GM23338 (cell line): ENCODE measurements at regions not wholly inside any gene's neighbourhood (a gene's known extent, or its start where the extent isn't known, plus 50 kb on each side); places are given as distances from the start of the nearest gene placed in this dataset.

Experiments
- CTCF ChIP-seq, 2 experiments: fragments of 200-600 bp in 1 of 2; sonication (generic) in 1 of 2; conservative IDR thresholded peaks; 2 replicates each; pipeline versions ENCODE4 v1.5.1 to v1.6.1; 2016 to 2017; ENCODE audit warnings: antibody characterized with exemption in 2 of 2, low read depth in 2 of 2, mild to moderate bottlenecking in 2 of 2, moderate library complexity in 1 of 2
- JUNB ChIP-seq: IDR thresholded peaks from one replicate; pipeline ENCODE4 v1.6.1; 2016; ENCODE audit warnings: antibody characterized with exemption; ENCODE audit not compliant: unreplicated experiment
- POLR2AphosphoS5 ChIP-seq: IDR thresholded peaks from 2 replicates; pipeline ENCODE4 v1.6.1; 2016; ENCODE audit warnings: antibody characterized with exemption, low read depth
- STAT1 ChIP-seq: IDR thresholded peaks from one replicate; pipeline ENCODE4 v1.6.1; 2016; ENCODE audit warnings: antibody characterized with exemption; ENCODE audit not compliant: unreplicated experiment
- ZNF114 ChIP-seq: fragments of 250-450 bp; sonication (Bioruptor Pico); IDR thresholded peaks from 2 replicates; pipeline ENCODE4 v1.5.0; 2020; ENCODE audit warnings: mild to moderate bottlenecking, moderate library complexity
- TF ChIP-seq, protein P1 (sequence below): IDR thresholded peaks from one replicate; pipeline ENCODE4 v1.6.1; 2018; ENCODE audit warnings: antibody characterized with exemption; ENCODE audit not compliant: unreplicated experiment

GRCh38 chr2:121033461-121033996, 251.5 kb downstream of the TFCP2L1 start:
- TF ChIP-seq CTCF (conservative IDR thresholded peaks at IDR 0.05; ENCODE audit: low read depth in 2 of 2) (no peak), ZNF114 (CRISPR knock-in tag) (no peak), POLR2AphosphoS5 (no peak), STAT1 (no peak), JUNB (no peak)
- TF ChIP-seq, protein P1, sequence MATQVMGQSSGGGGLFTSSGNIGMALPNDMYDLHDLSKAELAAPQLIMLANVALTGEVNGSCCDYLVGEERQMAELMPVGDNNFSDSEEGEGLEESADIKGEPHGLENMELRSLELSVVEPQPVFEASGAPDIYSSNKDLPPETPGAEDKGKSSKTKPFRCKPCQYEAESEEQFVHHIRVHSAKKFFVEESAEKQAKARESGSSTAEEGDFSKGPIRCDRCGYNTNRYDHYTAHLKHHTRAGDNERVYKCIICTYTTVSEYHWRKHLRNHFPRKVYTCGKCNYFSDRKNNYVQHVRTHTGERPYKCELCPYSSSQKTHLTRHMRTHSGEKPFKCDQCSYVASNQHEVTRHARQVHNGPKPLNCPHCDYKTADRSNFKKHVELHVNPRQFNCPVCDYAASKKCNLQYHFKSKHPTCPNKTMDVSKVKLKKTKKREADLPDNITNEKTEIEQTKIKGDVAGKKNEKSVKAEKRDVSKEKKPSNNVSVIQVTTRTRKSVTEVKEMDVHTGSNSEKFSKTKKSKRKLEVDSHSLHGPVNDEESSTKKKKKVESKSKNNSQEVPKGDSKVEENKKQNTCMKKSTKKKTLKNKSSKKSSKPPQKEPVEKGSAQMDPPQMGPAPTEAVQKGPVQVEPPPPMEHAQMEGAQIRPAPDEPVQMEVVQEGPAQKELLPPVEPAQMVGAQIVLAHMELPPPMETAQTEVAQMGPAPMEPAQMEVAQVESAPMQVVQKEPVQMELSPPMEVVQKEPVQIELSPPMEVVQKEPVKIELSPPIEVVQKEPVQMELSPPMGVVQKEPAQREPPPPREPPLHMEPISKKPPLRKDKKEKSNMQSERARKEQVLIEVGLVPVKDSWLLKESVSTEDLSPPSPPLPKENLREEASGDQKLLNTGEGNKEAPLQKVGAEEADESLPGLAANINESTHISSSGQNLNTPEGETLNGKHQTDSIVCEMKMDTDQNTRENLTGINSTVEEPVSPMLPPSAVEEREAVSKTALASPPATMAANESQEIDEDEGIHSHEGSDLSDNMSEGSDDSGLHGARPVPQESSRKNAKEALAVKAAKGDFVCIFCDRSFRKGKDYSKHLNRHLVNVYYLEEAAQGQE, result no peak
